K562 (cell line): ENCODE measurements at regions not wholly inside any gene's neighbourhood (a gene's known extent, or its start where the extent isn't known, plus 50 kb on each side); places are given as distances from the start of the nearest gene placed in this dataset.

Source experiments
- CBFA2T2 ChIP-seq: fragments of 450-650 bp; conservative IDR thresholded peaks from 2 replicates; pipeline ENCODE4 v1.6.1; 2017; ENCODE audit warnings: mild to moderate bottlenecking
- CBX2 ChIP-seq: fragments of 200-600 bp; sonication (generic); IDR thresholded peaks from one replicate; pipeline ENCODE4 v1.6.1; 2012; ENCODE audit warnings: mild to moderate bottlenecking, low read length, inconsistent platforms; ENCODE audit not compliant: insufficient read depth, poor library complexity, severe bottlenecking
- CBX5 ChIP-seq: IDR thresholded peaks from 2 replicates; pipeline ENCODE4 v1.6.1; 2014; ENCODE audit warnings: low read depth, borderline replicate concordance
- CEBPB ChIP-seq: fragments of 450-650 bp; IDR thresholded peaks from 2 replicates; pipeline ENCODE4 v1.6.1; 2016; ENCODE audit warnings: missing genetic modification characterization, missing compliant biosample characterization
- E2F3 ChIP-seq: fragments of 250-450 bp; sonication (Bioruptor Pico); IDR thresholded peaks from 2 replicates; pipeline ENCODE4 v1.4.0; 2020; ENCODE audit warnings: mild to moderate bottlenecking
- HEY1 ChIP-seq: fragments of 250-450 bp; sonication (Bioruptor Pico); IDR thresholded peaks from 2 replicates; pipeline ENCODE4 v1.5.0; 2020; ENCODE audit warnings: mild to moderate bottlenecking, moderate library complexity, borderline replicate concordance
- MYC ChIP-seq, 2 experiments: fragments of 250-450 bp in 1 of 2; sonication (Bioruptor Pico) in 1 of 2; IDR thresholded peaks; 2 replicates each; pipeline versions ENCODE4 v1.5.1 to v1.6.1; 2012 to 2021; ENCODE audit warnings: low read depth in 2 of 2, borderline replicate concordance in 1 of 2, improper control_type of control experiment in 1 of 2, low read length in 1 of 2, mild to moderate bottlenecking in 1 of 2, moderate library complexity in 1 of 2
- NBN ChIP-seq: fragments of 450-650 bp; IDR thresholded peaks from 2 replicates; pipeline ENCODE4 v1.6.1; 2016; ENCODE audit warnings: low read depth, mild to moderate bottlenecking
- POLR3G ChIP-seq: IDR thresholded peaks from 2 replicates; pipeline ENCODE4 v1.6.1; 2011; ENCODE audit not compliant: insufficient read length, insufficient replicate concordance; ENCODE audit errors: extremely low read depth
- SMARCC2 ChIP-seq: fragments of 450-650 bp; IDR thresholded peaks from 2 replicates; pipeline ENCODE4 v1.6.1; 2017; ENCODE audit warnings: antibody characterized with exemption, moderate library complexity, mild to moderate bottlenecking, low read depth
- SMARCE1 ChIP-seq: fragments of 450-650 bp; IDR thresholded peaks from 2 replicates; pipeline ENCODE4 v1.7.1; 2016; ENCODE audit warnings: mild to moderate bottlenecking
- XRCC3 ChIP-seq: fragments of 450-650 bp; IDR thresholded peaks from 2 replicates; pipeline ENCODE4 v1.6.1; 2017; ENCODE audit warnings: mild to moderate bottlenecking, moderate library complexity
- YY1 ChIP-seq, 3 experiments: IDR thresholded peaks; 2 replicates each; pipeline ENCODE4 v1.6.1; 2011; ENCODE audit warnings: low read length in 2 of 3, mild to moderate bottlenecking in 2 of 3, moderate library complexity in 2 of 3, borderline replicate concordance in 1 of 3, control low read depth in 1 of 3, low read depth in 1 of 3; ENCODE audit not compliant: insufficient read depth in 3 of 3, insufficient replicate concordance in 2 of 3, control insufficient read depth in 1 of 3, insufficient read length in 1 of 3; ENCODE audit errors: extremely low read depth in 1 of 3
- TF ChIP-seq, protein P1 (sequence below): IDR thresholded peaks from 3 replicates; pipeline ENCODE4 v1.6.1; 2011; ENCODE audit warnings: borderline replicate concordance, mild to moderate bottlenecking; ENCODE audit not compliant: insufficient read length, insufficient read depth
- TF ChIP-seq, protein P2 (sequence below): fragments of 250-450 bp; sonication (Bioruptor Pico); IDR thresholded peaks from 2 replicates; pipeline ENCODE4 v1.4.0; 2020; ENCODE audit warnings: mild to moderate bottlenecking, moderate library complexity, borderline replicate concordance
- TF ChIP-seq, protein P3 (sequence below): sonication (generic); formaldehyde crosslinking; IDR thresholded peaks from 2 replicates; pipeline ENCODE4 v1.5.0; 2020; ENCODE audit warnings: missing genetic modification reagents
- TF ChIP-seq, protein P4 (sequence below): fragments of 250-450 bp; sonication (Bioruptor Pico); IDR thresholded peaks from 2 replicates; pipeline ENCODE4 v1.4.0; 2020; ENCODE audit warnings: mild to moderate bottlenecking, moderate library complexity
- TF ChIP-seq, protein P5 (sequence below): sonication (generic); formaldehyde crosslinking; IDR thresholded peaks from 2 replicates; pipeline ENCODE4 v1.8.0; 2023; ENCODE audit warnings: mild to moderate bottlenecking, missing genetic modification reagents

DNA sequence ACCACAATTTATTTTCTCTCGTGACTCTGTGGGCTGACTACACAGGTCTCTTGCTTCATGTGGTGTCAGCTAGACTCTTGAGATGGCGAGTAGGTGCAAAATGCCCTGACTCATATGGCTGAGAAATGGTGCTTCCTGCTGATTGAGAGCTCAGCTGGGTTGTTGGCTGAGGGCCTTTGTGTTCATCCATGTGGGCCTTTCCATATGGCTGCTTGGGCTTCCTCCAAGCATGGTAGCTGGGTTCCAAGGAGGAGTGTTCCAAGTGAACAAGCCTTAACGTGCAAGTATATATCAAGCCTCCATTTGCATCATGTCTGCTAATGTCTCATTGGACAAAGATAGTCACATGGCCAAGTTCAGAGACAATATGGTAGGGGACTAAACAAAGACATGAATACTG lies 164.0 kb downstream of the PDCD6IP start (continued):
- TF ChIP-seq, protein P1, sequence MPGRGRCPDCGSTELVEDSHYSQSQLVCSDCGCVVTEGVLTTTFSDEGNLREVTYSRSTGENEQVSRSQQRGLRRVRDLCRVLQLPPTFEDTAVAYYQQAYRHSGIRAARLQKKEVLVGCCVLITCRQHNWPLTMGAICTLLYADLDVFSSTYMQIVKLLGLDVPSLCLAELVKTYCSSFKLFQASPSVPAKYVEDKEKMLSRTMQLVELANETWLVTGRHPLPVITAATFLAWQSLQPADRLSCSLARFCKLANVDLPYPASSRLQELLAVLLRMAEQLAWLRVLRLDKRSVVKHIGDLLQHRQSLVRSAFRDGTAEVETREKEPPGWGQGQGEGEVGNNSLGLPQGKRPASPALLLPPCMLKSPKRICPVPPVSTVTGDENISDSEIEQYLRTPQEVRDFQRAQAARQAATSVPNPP: no peak
- TF ChIP-seq E2F3 (CRISPR knock-in tag) (no peak), CBX5 (no peak), SMARCE1 (no peak), NBN (no peak), CBFA2T2 (no peak), CEBPB (tag) (no peak), POLR3G (no peak), HEY1 (no peak), XRCC3 (no peak), SMARCC2 (no peak), CBX2 (no peak), YY1 (IDR thresholded peaks at IDR 0.05; ENCODE audit: borderline replicate concordance in 1 of 3, control insufficient read depth in 1 of 3, extremely low read depth in 1 of 3, insufficient read depth in 3 of 3, insufficient read length in 1 of 3, insufficient replicate concordance in 2 of 3, low read depth in 1 of 3, low read length in 2 of 3) (peak in 1 of 3 experiments; percentile 41), MYC (IDR thresholded peaks at IDR 0.05; ENCODE audit: low read depth, low read length) (no peak), MYC (CRISPR knock-in tag; IDR thresholded peaks at IDR 0.05; ENCODE audit: borderline replicate concordance, low read depth) (no peak)
- TF ChIP-seq, protein P2, sequence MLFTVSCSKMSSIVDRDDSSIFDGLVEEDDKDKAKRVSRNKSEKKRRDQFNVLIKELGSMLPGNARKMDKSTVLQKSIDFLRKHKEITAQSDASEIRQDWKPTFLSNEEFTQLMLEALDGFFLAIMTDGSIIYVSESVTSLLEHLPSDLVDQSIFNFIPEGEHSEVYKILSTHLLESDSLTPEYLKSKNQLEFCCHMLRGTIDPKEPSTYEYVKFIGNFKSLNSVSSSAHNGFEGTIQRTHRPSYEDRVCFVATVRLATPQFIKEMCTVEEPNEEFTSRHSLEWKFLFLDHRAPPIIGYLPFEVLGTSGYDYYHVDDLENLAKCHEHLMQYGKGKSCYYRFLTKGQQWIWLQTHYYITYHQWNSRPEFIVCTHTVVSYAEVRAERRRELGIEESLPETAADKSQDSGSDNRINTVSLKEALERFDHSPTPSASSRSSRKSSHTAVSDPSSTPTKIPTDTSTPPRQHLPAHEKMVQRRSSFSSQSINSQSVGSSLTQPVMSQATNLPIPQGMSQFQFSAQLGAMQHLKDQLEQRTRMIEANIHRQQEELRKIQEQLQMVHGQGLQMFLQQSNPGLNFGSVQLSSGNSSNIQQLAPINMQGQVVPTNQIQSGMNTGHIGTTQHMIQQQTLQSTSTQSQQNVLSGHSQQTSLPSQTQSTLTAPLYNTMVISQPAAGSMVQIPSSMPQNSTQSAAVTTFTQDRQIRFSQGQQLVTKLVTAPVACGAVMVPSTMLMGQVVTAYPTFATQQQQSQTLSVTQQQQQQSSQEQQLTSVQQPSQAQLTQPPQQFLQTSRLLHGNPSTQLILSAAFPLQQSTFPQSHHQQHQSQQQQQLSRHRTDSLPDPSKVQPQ (CRISPR knock-in tag): no peak
- TF ChIP-seq, protein P3, sequence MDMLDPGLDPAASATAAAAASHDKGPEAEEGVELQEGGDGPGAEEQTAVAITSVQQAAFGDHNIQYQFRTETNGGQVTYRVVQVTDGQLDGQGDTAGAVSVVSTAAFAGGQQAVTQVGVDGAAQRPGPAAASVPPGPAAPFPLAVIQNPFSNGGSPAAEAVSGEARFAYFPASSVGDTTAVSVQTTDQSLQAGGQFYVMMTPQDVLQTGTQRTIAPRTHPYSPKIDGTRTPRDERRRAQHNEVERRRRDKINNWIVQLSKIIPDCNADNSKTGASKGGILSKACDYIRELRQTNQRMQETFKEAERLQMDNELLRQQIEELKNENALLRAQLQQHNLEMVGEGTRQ (CRISPR knock-in tag): peak; percentile 59
- TF ChIP-seq, protein P4, sequence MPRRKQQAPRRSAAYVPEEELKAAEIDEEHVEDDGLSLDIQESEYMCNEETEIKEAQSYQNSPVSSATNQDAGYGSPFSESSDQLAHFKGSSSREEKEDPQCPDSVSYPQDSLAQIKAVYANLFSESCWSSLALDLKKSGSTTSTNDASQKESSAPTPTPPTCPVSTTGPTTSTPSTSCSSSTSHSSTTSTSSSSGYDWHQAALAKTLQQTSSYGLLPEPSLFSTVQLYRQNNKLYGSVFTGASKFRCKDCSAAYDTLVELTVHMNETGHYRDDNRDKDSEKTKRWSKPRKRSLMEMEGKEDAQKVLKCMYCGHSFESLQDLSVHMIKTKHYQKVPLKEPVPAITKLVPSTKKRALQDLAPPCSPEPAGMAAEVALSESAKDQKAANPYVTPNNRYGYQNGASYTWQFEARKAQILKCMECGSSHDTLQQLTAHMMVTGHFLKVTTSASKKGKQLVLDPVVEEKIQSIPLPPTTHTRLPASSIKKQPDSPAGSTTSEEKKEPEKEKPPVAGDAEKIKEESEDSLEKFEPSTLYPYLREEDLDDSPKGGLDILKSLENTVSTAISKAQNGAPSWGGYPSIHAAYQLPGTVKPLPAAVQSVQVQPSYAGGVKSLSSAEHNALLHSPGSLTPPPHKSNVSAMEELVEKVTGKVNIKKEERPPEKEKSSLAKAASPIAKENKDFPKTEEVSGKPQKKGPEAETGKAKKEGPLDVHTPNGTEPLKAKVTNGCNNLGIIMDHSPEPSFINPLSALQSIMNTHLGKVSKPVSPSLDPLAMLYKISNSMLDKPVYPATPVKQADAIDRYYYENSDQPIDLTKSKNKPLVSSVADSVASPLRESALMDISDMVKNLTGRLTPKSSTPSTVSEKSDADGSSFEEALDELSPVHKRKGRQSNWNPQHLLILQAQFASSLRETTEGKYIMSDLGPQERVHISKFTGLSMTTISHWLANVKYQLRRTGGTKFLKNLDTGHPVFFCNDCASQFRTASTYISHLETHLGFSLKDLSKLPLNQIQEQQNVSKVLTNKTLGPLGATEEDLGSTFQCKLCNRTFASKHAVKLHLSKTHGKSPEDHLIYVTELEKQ (CRISPR knock-in tag): no peak
- TF ChIP-seq, protein P5, sequence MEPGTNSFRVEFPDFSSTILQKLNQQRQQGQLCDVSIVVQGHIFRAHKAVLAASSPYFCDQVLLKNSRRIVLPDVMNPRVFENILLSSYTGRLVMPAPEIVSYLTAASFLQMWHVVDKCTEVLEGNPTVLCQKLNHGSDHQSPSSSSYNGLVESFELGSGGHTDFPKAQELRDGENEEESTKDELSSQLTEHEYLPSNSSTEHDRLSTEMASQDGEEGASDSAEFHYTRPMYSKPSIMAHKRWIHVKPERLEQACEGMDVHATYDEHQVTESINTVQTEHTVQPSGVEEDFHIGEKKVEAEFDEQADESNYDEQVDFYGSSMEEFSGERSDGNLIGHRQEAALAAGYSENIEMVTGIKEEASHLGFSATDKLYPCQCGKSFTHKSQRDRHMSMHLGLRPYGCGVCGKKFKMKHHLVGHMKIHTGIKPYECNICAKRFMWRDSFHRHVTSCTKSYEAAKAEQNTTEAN (CRISPR knock-in tag): no peak
